BJ (cell line): ENCODE measurements at regions not wholly inside any gene's neighbourhood (a gene's known extent, or its start where the extent isn't known, plus 50 kb on each side); places are given as distances from the start of the nearest gene placed in this dataset.

ENCODE experiments used
- CTCF ChIA-PET: fragments of 350-600 bp; formaldehyde crosslinking; extraction: SDS; loops from one replicate; lab custom pipeline; 2021; ENCODE audit warnings: antibody characterized with exemption, inconsistent platforms; lab: Yijun Ruan, JAX
- POLR2A ChIA-PET: fragments of 300-600 bp; sonication (Branson Sonifier 250); formaldehyde crosslinking; extraction: SDS; loops from one replicate; lab custom pipeline; 2021; ENCODE audit warnings: antibody characterized with exemption; lab: Charles Lee
- DNase-seq: peaks from one replicate; pipeline ENCODE4 v3.0.0-alpha.2; 2011; ENCODE audit warnings: low read depth
- H3K27me3 ChIP-seq: 2 replicates; pipeline ENCODE4 v1.6.0; 2011; ENCODE audit warnings: low read length; ENCODE audit not compliant: control insufficient read depth, insufficient read depth
- H3K36me3 ChIP-seq: 2 replicates; pipeline ENCODE4 v1.5.1; 2011; ENCODE audit warnings: low read length; ENCODE audit not compliant: control insufficient read depth, insufficient read depth
- H3K4me3 ChIP-seq: 2 replicates; pipeline ENCODE4 v1.5.1; 2011; ENCODE audit warnings: low read depth, mild to moderate bottlenecking, control low read depth, low read length
- TF ChIP-seq, protein P1 (sequence below): IDR thresholded peaks from 2 replicates; pipeline ENCODE4 v1.5.1; 2011; ENCODE audit warnings: low read depth, mild to moderate bottlenecking, control low read depth, inconsistent platforms, low read length, moderate library complexity; ENCODE audit not compliant: insufficient read depth

DNA sequence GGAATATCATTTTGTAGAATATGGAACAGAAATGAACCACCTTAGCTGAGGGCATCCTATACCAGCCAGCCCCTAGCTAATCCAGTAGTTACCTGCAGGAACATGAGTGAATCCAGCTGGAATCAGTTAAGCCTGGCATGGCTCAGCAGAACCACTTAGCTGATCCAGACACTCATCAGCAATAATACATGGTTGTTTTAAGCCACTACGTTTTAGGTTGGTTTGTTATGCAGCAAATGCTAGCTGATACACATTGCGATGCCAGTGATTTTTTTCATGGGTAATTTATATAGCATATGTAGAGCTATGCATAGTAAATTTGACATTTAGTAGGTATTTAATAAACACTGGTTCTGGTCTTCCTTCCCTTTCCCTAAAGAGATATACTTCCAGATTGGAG, 201.9 kb upstream of the JAG1 start:
- CTCF ChIA-PET: no interaction called here
- POLR2A ChIA-PET: no interaction called here
- TF ChIP-seq, protein P1, sequence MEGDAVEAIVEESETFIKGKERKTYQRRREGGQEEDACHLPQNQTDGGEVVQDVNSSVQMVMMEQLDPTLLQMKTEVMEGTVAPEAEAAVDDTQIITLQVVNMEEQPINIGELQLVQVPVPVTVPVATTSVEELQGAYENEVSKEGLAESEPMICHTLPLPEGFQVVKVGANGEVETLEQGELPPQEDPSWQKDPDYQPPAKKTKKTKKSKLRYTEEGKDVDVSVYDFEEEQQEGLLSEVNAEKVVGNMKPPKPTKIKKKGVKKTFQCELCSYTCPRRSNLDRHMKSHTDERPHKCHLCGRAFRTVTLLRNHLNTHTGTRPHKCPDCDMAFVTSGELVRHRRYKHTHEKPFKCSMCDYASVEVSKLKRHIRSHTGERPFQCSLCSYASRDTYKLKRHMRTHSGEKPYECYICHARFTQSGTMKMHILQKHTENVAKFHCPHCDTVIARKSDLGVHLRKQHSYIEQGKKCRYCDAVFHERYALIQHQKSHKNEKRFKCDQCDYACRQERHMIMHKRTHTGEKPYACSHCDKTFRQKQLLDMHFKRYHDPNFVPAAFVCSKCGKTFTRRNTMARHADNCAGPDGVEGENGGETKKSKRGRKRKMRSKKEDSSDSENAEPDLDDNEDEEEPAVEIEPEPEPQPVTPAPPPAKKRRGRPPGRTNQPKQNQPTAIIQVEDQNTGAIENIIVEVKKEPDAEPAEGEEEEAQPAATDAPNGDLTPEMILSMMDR: no peak

DNA sequence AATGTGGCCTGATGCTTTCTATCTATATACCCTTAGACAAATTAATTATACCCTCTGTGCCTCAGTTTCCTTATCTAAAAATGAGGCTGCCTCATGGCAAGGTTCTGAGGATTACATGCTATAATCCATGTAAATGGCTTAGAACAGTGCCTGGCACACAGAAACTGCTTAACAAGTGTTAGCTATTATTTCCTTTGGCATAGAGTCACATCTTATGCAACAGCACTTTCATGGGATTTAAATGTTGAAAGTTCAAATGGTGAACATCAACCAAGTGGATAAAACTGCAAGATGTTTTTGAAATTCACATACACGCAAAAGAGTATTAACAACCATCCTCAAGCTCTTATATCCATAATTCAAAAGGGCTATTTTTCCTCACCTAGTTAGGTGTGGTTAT, 202.8 kb upstream of the JAG1 start:
- CTCF ChIA-PET: interaction anchor here (0.7 kb wide), 1 partner anchor 89 kb away, joined by 3 read pairs; no protein-coding TSS in a partner anchor
- DNase-seq: no peak
- Histone ChIP-seq H3K4me3 (no peak overlapping the region), H3K27me3 (no peaks in the 10 kb centered on the region), H3K36me3 (no peaks in the 10 kb centered on the region)
- POLR2A ChIA-PET: no interaction called here
- TF ChIP-seq, protein P1: no peak

More for the DNA sequence above, 201.9 kb upstream of the JAG1 start:
- no peak overlapping the region for H3K4me3 ChIP-seq
- H3K36me3 ChIP-seq: no peaks in the 10 kb centered on the region
- peaks cover 1% of the 10 kb centered on the region; the same call in 1 of the 2 replicates for H3K27me3 ChIP-seq
- no peak for DNase-seq

DNA sequence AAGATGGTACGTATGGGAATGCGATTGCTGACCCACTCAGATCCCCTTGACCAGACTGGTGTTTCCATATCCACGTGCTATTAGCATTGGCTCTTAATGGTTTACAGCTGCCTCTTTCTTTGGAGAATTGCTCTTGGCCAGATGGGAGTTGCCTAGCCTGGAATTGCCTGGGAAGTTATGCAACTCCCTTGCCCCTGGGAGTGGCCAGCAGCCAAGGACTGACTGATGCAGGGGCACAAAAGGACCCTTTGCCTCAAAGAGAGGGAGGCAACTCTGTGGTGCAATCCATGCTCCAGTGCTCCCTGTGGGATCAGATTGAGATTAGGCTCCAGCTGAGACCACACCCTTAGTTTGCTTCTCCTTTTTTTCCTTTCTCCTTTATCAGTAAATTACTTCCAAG, 203.5 kb upstream of the JAG1 start:
- DNase-seq: no peak
- POLR2A ChIA-PET: no interaction called here
- CTCF ChIA-PET: no interaction called here
- H3K27me3 ChIP-seq: no peaks in the 10 kb centered on the region
- no peak overlapping the region for H3K4me3 ChIP-seq
- no peaks in the 10 kb centered on the region for H3K36me3 ChIP-seq
- TF ChIP-seq, protein P1: no peak

DNA sequence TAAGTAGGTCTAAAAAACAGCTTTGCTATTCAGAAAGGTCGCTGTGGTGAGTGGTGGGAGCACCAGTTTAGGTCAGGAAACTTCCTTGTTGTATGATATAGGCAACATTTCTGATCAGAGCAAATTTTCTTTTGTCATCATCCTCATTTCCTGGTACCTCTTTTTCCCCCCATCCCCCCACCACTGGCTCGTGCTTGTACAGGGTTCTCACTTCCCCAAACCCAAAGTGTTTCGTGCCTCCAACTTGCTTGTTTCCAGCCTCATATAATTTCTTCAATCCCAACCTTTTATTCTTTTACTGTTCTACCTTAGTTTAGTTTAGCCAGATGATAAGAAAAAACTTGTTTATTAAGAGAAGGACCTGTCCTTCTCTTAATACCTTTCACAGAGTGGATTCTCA, 209.4 kb upstream of the JAG1 start:
- no peak for DNase-seq
- H3K36me3 ChIP-seq: no peaks in the 10 kb centered on the region
- H3K4me3 ChIP-seq: no peak overlapping the region
- TF ChIP-seq, protein P1: no peak
- no peaks in the 10 kb centered on the region; the same call in 1 of the 2 replicates for H3K27me3 ChIP-seq
- CTCF ChIA-PET: no interaction called here
- POLR2A ChIA-PET: no interaction called here

GRCh38 chr20:10893321-10893720, 219.5 kb upstream of the JAG1 start:
- no peak overlapping the region for H3K4me3 ChIP-seq
- DNase-seq: no peak
- POLR2A ChIA-PET: no interaction called here
- H3K36me3 ChIP-seq: no peaks in the 10 kb centered on the region
- H3K27me3 ChIP-seq: peaks cover 1% of the 10 kb centered on the region
- TF ChIP-seq, protein P1: no peak
- CTCF ChIA-PET: interaction anchor here (0.8 to 1.6 kb wide), 2 partner anchors 12 to 31 kb away, joined by 3 read pairs; no protein-coding TSS in a partner anchor
